HepG2 (cell line): ENCODE measurements at regions not wholly inside any gene's neighbourhood (a gene's known extent, or its start where the extent isn't known, plus 50 kb on each side); places are given as distances from the start of the nearest gene placed in this dataset.

Experiments used
- DMAP1 ChIP-seq: IDR thresholded peaks from 2 replicates; pipeline ENCODE4 v1.6.1; 2016
- ISL2 ChIP-seq: sonication (generic); formaldehyde crosslinking; IDR thresholded peaks from 2 replicates; pipeline ENCODE4 v1.5.0; 2020; ENCODE audit warnings: missing genetic modification reagents
- NCOR1 ChIP-seq: fragments of 200-600 bp; sonication (generic); IDR thresholded peaks from 2 replicates; pipeline ENCODE4 v1.7.0; 2017; ENCODE audit warnings: antibody characterized with exemption, low read length, borderline replicate concordance
- NR2F2 ChIP-seq: IDR thresholded peaks from 2 replicates; pipeline ENCODE4 v1.6.1; 2012; ENCODE audit warnings: low read depth, inconsistent platforms, borderline replicate concordance
- REL ChIP-seq: sonication (generic); formaldehyde crosslinking; conservative IDR thresholded peaks from 2 replicates; pipeline ENCODE4 v1.8.0; 2022; ENCODE audit warnings: mild to moderate bottlenecking, missing genetic modification reagents, moderate library complexity
- SSRP1 ChIP-seq: IDR thresholded peaks from 2 replicates; pipeline ENCODE4 v1.6.1; 2016; ENCODE audit warnings: control low read depth
- ZBTB43 ChIP-seq: sonication (generic); formaldehyde crosslinking; conservative IDR thresholded peaks from 2 replicates; pipeline ENCODE4 v1.4.0; 2020; ENCODE audit warnings: missing genetic modification reagents
- ZNF550 ChIP-seq: sonication (generic); formaldehyde crosslinking; IDR thresholded peaks from 2 replicates; pipeline ENCODE4 v1.4.0; 2020; ENCODE audit warnings: mild to moderate bottlenecking, missing genetic modification reagents, borderline replicate concordance
- ZNF652 ChIP-seq: IDR thresholded peaks from 2 replicates; pipeline ENCODE4 v1.6.1; 2016; ENCODE audit warnings: low read depth, borderline replicate concordance
- TF ChIP-seq, protein P1 (sequence below): sonication (generic); formaldehyde crosslinking; IDR thresholded peaks from 2 replicates; pipeline ENCODE4 v1.4.0; 2020; ENCODE audit warnings: missing genetic modification reagents, borderline replicate concordance
- TF ChIP-seq, protein P2 (sequence below), 2 experiments: fragments of 450-650 bp in 1 of 2; sonication (generic) in 1 of 2; formaldehyde crosslinking in 1 of 2; IDR thresholded peaks; 2 replicates each; pipeline versions ENCODE4 v1.6.1 to v1.8.0; 2016 to 2022; ENCODE audit warnings: antibody characterized with exemption in 1 of 2, mild to moderate bottlenecking in 1 of 2, missing genetic modification reagents in 1 of 2
- TF ChIP-seq, protein P3 (sequence below), 2 experiments: sonication (generic) in 1 of 2; formaldehyde crosslinking in 1 of 2; IDR thresholded peaks; 2 replicates each; pipeline versions ENCODE4 v1.4.0 to v1.6.1; 2018 to 2020; ENCODE audit warnings: missing genetic modification reagents in 2 of 2, borderline replicate concordance in 1 of 2, low read depth in 1 of 2, mild to moderate bottlenecking in 1 of 2, missing biosample characterization in 1 of 2

DNA sequence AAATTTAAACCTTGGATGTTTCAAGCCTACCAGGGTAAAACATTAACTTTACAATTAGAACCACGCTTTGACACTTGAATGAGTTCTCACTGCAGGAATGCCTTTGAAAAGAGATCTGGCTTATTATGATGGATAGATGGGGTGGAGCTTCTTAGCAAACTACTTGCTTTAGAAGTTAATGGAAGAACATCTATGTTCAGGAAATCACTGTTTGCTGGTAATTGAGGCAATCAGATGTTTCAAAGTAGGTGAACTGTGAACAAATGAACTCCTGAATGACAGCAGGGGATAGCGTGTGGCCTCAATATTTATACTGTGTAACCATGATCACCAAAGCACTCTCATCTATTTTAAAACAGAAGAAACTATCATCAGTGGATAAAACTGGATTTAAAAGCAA, 383.6 kb downstream of the PIK3C3 start (continued):
- TF ChIP-seq, protein P1, sequence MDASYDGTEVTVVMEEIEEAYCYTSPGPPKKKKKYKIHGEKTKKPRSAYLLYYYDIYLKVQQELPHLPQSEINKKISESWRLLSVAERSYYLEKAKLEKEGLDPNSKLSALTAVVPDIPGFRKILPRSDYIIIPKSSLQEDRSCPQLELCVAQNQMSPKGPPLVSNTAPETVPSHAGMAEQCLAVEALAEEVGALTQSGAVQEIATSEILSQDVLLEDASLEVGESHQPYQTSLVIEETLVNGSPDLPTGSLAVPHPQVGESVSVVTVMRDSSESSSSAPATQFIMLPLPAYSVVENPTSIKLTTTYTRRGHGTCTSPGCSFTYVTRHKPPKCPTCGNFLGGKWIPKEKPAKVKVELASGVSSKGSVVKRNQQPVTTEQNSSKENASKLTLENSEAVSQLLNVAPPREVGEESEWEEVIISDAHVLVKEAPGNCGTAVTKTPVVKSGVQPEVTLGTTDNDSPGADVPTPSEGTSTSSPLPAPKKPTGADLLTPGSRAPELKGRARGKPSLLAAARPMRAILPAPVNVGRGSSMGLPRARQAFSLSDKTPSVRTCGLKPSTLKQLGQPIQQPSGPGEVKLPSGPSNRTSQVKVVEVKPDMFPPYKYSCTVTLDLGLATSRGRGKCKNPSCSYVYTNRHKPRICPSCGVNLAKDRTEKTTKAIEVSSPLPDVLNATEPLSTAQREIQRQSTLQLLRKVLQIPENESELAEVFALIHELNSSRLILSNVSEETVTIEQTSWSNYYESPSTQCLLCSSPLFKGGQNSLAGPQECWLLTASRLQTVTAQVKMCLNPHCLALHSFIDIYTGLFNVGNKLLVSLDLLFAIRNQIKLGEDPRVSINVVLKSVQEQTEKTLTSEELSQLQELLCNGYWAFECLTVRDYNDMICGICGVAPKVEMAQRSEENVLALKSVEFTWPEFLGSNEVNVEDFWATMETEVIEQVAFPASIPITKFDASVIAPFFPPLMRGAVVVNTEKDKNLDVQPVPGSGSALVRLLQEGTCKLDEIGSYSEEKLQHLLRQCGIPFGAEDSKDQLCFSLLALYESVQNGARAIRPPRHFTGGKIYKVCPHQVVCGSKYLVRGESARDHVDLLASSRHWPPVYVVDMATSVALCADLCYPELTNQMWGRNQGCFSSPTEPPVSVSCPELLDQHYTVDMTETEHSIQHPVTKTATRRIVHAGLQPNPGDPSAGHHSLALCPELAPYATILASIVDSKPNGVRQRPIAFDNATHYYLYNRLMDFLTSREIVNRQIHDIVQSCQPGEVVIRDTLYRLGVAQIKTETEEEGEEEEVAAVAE (CRISPR knock-in tag): no peak
- 0 out of 2 replicates have a peak, but pooled peaks have one; percentile 37 for TF ChIP-seq ZBTB43 (CRISPR knock-in tag)
- TF ChIP-seq ZNF652: no peak
- TF ChIP-seq, protein P2, sequence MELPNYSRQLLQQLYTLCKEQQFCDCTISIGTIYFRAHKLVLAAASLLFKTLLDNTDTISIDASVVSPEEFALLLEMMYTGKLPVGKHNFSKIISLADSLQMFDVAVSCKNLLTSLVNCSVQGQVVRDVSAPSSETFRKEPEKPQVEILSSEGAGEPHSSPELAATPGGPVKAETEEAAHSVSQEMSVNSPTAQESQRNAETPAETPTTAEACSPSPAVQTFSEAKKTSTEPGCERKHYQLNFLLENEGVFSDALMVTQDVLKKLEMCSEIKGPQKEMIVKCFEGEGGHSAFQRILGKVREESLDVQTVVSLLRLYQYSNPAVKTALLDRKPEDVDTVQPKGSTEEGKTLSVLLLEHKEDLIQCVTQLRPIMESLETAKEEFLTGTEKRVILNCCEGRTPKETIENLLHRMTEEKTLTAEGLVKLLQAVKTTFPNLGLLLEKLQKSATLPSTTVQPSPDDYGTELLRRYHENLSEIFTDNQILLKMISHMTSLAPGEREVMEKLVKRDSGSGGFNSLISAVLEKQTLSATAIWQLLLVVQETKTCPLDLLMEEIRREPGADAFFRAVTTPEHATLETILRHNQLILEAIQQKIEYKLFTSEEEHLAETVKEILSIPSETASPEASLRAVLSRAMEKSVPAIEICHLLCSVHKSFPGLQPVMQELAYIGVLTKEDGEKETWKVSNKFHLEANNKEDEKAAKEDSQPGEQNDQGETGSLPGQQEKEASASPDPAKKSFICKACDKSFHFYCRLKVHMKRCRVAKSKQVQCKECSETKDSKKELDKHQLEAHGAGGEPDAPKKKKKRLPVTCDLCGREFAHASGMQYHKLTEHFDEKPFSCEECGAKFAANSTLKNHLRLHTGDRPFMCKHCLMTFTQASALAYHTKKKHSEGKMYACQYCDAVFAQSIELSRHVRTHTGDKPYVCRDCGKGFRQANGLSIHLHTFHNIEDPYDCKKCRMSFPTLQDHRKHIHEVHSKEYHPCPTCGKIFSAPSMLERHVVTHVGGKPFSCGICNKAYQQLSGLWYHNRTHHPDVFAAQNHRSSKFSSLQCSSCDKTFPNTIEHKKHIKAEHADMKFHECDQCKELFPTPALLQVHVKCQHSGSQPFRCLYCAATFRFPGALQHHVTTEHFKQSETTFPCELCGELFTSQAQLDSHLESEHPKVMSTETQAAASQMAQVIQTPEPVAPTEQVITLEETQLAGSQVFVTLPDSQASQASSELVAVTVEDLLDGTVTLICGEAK (IDR thresholded peaks at IDR 0.05): no peak
- TF ChIP-seq, protein P2 (CRISPR knock-in tag; IDR thresholded peaks at IDR 0.05): no peak
- peak; percentile 31; the same call in 1 of the 2 replicates for TF ChIP-seq NCOR1
- no peak for TF ChIP-seq ZNF550 (CRISPR knock-in tag)
- TF ChIP-seq SSRP1 (CRISPR knock-in tag): no peak
- TF ChIP-seq NR2F2: 0 out of 2 replicates have a peak, but pooled peaks have one; percentile 29
- TF ChIP-seq, protein P3, sequence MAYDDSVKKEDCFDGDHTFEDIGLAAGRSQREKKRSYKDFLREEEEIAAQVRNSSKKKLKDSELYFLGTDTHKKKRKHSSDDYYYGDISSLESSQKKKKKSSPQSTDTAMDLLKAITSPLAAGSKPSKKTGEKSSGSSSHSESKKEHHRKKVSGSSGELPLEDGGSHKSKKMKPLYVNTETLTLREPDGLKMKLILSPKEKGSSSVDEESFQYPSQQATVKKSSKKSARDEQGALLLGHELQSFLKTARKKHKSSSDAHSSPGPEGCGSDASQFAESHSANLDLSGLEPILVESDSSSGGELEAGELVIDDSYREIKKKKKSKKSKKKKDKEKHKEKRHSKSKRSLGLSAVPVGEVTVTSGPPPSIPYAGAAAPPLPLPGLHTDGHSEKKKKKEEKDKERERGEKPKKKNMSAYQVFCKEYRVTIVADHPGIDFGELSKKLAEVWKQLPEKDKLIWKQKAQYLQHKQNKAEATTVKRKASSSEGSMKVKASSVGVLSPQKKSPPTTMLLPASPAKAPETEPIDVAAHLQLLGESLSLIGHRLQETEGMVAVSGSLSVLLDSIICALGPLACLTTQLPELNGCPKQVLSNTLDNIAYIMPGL (CRISPR knock-in tag; IDR thresholded peaks at IDR 0.05; ENCODE audit: borderline replicate concordance in 1 of 2, low read depth in 1 of 2): no peak
- TF ChIP-seq DMAP1 (CRISPR knock-in tag): no peak
- TF ChIP-seq ISL2: peak; percentile 80
- TF ChIP-seq REL (CRISPR knock-in tag): no peak
